K562 (cell line): ENCODE measurements at regions not wholly inside any gene's neighbourhood (a gene's known extent, or its start where the extent isn't known, plus 50 kb on each side); places are given as distances from the start of the nearest gene placed in this dataset.

Experiments
- ATAC-seq: fragments of 200-7000 bp; cut with Tn5 transposase; 3 replicates; pipeline ENCODE4 v1.9.1; 2020; ENCODE audit warnings: moderate library complexity
- BruUV-seq: library from RNA; stranded (reverse); fragments of 400-500 nt; replicated peaks from 2 replicates; lab custom pipeline; 2021; lab: Mats Ljungman, UMichigan
- CTCF ChIA-PET: fragments of 300-600 bp; formaldehyde crosslinking; extraction: SDS; loops from one replicate; lab custom pipeline; 2021; ENCODE audit warnings: low intra/inter-chr PET ratio; lab: Yijun Ruan, JAX
- POLR2A ChIA-PET: fragments of 300-600, 350-650 bp; sonication (Branson Sonifier 250); formaldehyde crosslinking; extraction: SDS; loops from one replicate; lab custom pipeline; 2021; ENCODE audit warnings: antibody characterized with exemption, inconsistent platforms; lab: Yijun Ruan, JAX
- DNase-seq, 4 experiments: peaks; one replicate each; pipeline versions ENCODE4 v3.0.0 to v3.0.0-alpha.2; 2011 to 2018; ENCODE audit warnings: low spot score in 3 of 4, mixed read lengths in 3 of 4; ENCODE audit errors: extremely low read depth in 1 of 4
- FAIRE-seq: peaks from 2 replicates; lab custom pipeline; 2011; peaks lifted over from hg19 to GRCh38; lab: Jason Lieb, UNC
- H2AFZ ChIP-seq: 2 replicates; pipeline ENCODE4 v1.6.0; 2011; ENCODE audit warnings: low read depth, low read length, control low read depth, inconsistent platforms
- H3K27ac ChIP-seq: fragments of 200-600 bp; 3 replicates; pipeline ENCODE4 v1.8.0; 2011; ENCODE audit warnings: low read depth, mild to moderate bottlenecking, control low read depth, inconsistent platforms, low read length, moderate library complexity, mixed read lengths; ENCODE audit errors: extremely low read depth
- H3K27me3 ChIP-seq, 2 experiments: fragments of 300-600 bp in 1 of 2; 2 replicates in 1 of 2; 3 replicates in 1 of 2; pipeline versions ENCODE4 v1.6.0 to v1.8.0; 2011; ENCODE audit warnings: inconsistent platforms in 2 of 2, low read length in 2 of 2, mild to moderate bottlenecking in 1 of 2, mixed read lengths in 1 of 2, moderate library complexity in 1 of 2; ENCODE audit not compliant: control insufficient read depth in 2 of 2, insufficient read depth in 2 of 2
- H3K36me3 ChIP-seq: fragments of 300-600 bp; 3 replicates; pipeline ENCODE4 v1.8.0; 2011; ENCODE audit warnings: mild to moderate bottlenecking, low read length, inconsistent platforms; ENCODE audit not compliant: control insufficient read depth, insufficient read depth
- H3K4me1 ChIP-seq, 2 experiments: fragments of 200-600 bp in 1 of 2; replicated peaks in 1 of 2; 2 replicates in 1 of 2; 3 replicates in 1 of 2; pipeline versions ENCODE4 v1.5.1 to v1.8.0; 2011; ENCODE audit warnings: inconsistent platforms in 2 of 2, low read length in 2 of 2, mild to moderate bottlenecking in 1 of 2, mixed read lengths in 1 of 2, moderate library complexity in 1 of 2; ENCODE audit not compliant: control insufficient read depth in 2 of 2, insufficient read depth in 2 of 2
- H3K4me2 ChIP-seq: 2 replicates; pipeline ENCODE4 v1.6.1; 2011; ENCODE audit warnings: low read length, control low read depth, inconsistent platforms, mixed read lengths; ENCODE audit not compliant: insufficient read depth
- H3K4me3 ChIP-seq: fragments of 200-600 bp; sonication (generic), shearing (Covaris generic); 2 replicates; pipeline ENCODE4 v1.5.1; 2016; ENCODE audit warnings: control low read depth, inconsistent platforms
- H3K79me2 ChIP-seq: fragments of 200-600 bp; 3 replicates; pipeline ENCODE4 v1.8.0; 2011; ENCODE audit warnings: low read length, inconsistent platforms; ENCODE audit not compliant: control insufficient read depth, insufficient read depth
- H3K9ac ChIP-seq, 2 experiments: 2 replicates each; pipeline versions ENCODE4 v1.6.0 to v1.6.1; 2011; ENCODE audit warnings: low read depth in 2 of 2, low read length in 2 of 2, control low read depth in 1 of 2, inconsistent platforms in 1 of 2, mild to moderate bottlenecking in 1 of 2, mixed read lengths in 1 of 2; ENCODE audit not compliant: insufficient read depth in 1 of 2
- H3K9me1 ChIP-seq: one replicate; pipeline ENCODE4 v1.6.0; 2011; ENCODE audit warnings: inconsistent platforms, mild to moderate bottlenecking, low read length, moderate library complexity; ENCODE audit not compliant: control insufficient read depth, insufficient read depth
- H3K9me3 ChIP-seq: replicated peaks from 2 replicates; pipeline ENCODE4 v1.5.1; 2011; ENCODE audit warnings: low read depth, low read length, inconsistent platforms; ENCODE audit not compliant: control insufficient read depth, insufficient read depth
- H4K20me1 ChIP-seq: replicated peaks from 2 replicates; pipeline ENCODE4 v1.6.1; 2011; ENCODE audit warnings: low read length, inconsistent platforms, mixed read lengths; ENCODE audit not compliant: control insufficient read depth, insufficient read depth
- ZBTB40 ChIP-seq, 2 experiments: fragments of 450-650 bp in 1 of 2; sonication (generic) in 1 of 2; formaldehyde crosslinking in 1 of 2; IDR thresholded peaks; 2 replicates each; pipeline versions ENCODE4 v1.7.1 to v1.9.0; 2016 to 2022; ENCODE audit warnings: inconsistent platforms in 1 of 2, mild to moderate bottlenecking in 1 of 2, missing genetic modification reagents in 1 of 2
- WGBS: fragments of 100-300 bp; shearing (Covaris generic); methylation state at CpG from one replicate; pipeline ENCODE4 v1.1.6; 2016; ENCODE audit warnings: low coverage, mixed read lengths; ENCODE audit not compliant: insufficient coverage; ENCODE audit errors: missing lambda C conversion rate; 5-methylcytosine and 5-hydroxymethylcytosine counted together
- in situ Hi-C: fragments of 300-500 bp; cut with MboI; formaldehyde crosslinking; loops from 4 replicates; pipeline ENCODE4 v1.15.0; 2018; ENCODE audit warnings: inconsistent platforms, mixed read lengths
- intact Hi-C: fragments of 100-400 bp; cut with micrococcal nuclease; formaldehyde crosslinking; loops from 2 replicates; pipeline ENCODE4 v1.14.2; 2022

DNA sequence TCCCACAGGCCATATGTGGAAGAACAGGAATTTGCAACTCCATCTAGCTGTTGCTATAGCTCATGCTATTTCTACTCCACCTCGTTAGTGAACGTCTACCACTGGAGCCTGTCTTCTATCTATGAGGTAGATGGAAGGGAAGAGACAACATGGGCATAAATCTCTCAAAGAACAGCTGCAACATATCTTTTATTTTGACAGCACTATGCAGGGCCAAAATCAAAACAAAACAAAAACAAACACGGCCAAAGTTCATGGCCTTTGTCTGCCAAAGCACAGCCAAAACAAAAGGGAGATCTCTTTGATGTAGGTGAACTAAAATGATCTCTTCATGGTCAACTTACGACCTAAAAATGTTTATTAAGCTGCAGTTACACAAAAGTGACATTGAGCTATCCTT, 215.2 kb upstream of the MPPED2 start:
- no peaks in the 10 kb centered on the region for H3K36me3 ChIP-seq
- H2AFZ ChIP-seq = no peak overlapping the region
- in situ Hi-C loops = no loop called here
- no peak overlapping the region for H3K27ac ChIP-seq
- intact Hi-C loops = no loop called here
- no peaks in the 10 kb centered on the region for H3K4me1 ChIP-seq
- no TSS peak for BruUV-seq
- no peaks in the 10 kb centered on the region for H4K20me1 ChIP-seq
- FAIRE-seq (no peak), ATAC-seq (no peak), DNase-seq (no peak)
- POLR2A ChIA-PET = no interaction called here
- WGBS = 0% methylated on average over 4 of the region's 4 CpGs
- H3K4me2 ChIP-seq = no peak overlapping the region
- CTCF ChIA-PET = no interaction called here
- no peak overlapping the region for H3K4me3 ChIP-seq
- no peaks in the 10 kb centered on the region for H3K9me3 ChIP-seq
- H3K9ac ChIP-seq = no peak overlapping the region
- H3K79me2 ChIP-seq = no peaks in the 10 kb centered on the region
- TF ChIP-seq ZBTB40 (IDR thresholded peaks at IDR 0.05) (no peak), ZBTB40 (CRISPR knock-in tag; IDR thresholded peaks at IDR 0.05) (no peak)
- H3K27me3 ChIP-seq = no peaks in the 10 kb centered on the region
- H3K9me1 ChIP-seq = no peaks in the 10 kb centered on the region
